GM23248 (cell line): ENCODE measurements at regions not wholly inside any gene's neighbourhood (a gene's known extent, or its start where the extent isn't known, plus 50 kb on each side); places are given as distances from the start of the nearest gene placed in this dataset.

Experiments used
- EZH2 ChIP-seq: fragments of 200-600 bp; sonication (generic); IDR thresholded peaks from 2 replicates; pipeline ENCODE4 v1.6.1; 2018; ENCODE audit warnings: antibody characterized with exemption, mild to moderate bottlenecking; ENCODE audit not compliant: insufficient read depth, poor library complexity, severe bottlenecking
- EZH2phosphoT487 ChIP-seq: fragments of 200-600 bp; sonication (generic); IDR thresholded peaks from 2 replicates; pipeline ENCODE4 v1.6.1; 2018; ENCODE audit warnings: antibody characterized with exemption, moderate library complexity, mild to moderate bottlenecking, low read depth; ENCODE audit not compliant: insufficient read depth

- no peak for TF ChIP-seq EZH2
- TF ChIP-seq EZH2phosphoT487: no peak
Measured at GRCh38 chr18:52283927-52284326, 56.1 kb upstream of the DCC start.
